CD14-positive monocyte (primary cell): ENCODE measurements at regions not wholly inside any gene's neighbourhood (a gene's known extent, or its start where the extent isn't known, plus 50 kb on each side); places are given as distances from the start of the nearest gene placed in this dataset.

Experiments used
- DNase-seq, 3 donors: peaks; one replicate each; pipeline ENCODE4 v3.0.0-alpha.2; 2011 to 2022
- H2AFZ ChIP-seq: 2 replicates; pipeline ENCODE4 v1.6.0; 2012; ENCODE audit warnings: mild to moderate bottlenecking, low read depth, low read length, inconsistent platforms; ENCODE audit not compliant: insufficient read depth, poor library complexity, severe bottlenecking
- H3K27ac ChIP-seq, 2 donors: 1 replicate in 1 of 2; 2 replicates in 1 of 2; pipeline ENCODE4 v1.5.1; 2012 to 2013; ENCODE audit warnings: low read length in 2 of 2, control low read depth in 1 of 2, inconsistent platforms in 1 of 2, low read depth in 1 of 2, mild to moderate bottlenecking in 1 of 2
- H3K27me3 ChIP-seq, 2 donors: one replicate each; pipeline versions ENCODE4 v1.6.0 to v1.6.1; 2011 to 2013; ENCODE audit warnings: low read length in 2 of 2; ENCODE audit not compliant: control insufficient read depth in 2 of 2, insufficient read depth in 2 of 2
- H3K36me3 ChIP-seq, 2 donors: replicated peaks in 1 of 2; 1 replicate in 1 of 2; 2 replicates in 1 of 2; pipeline versions ENCODE4 v1.5.1 to v1.6.1; 2012 to 2013; ENCODE audit warnings: low read length in 2 of 2, control low read depth in 1 of 2, inconsistent platforms in 1 of 2, mild to moderate bottlenecking in 1 of 2; ENCODE audit not compliant: insufficient read depth in 2 of 2, control insufficient read depth in 1 of 2
- H3K4me1 ChIP-seq, 2 donors: 1 replicate in 1 of 2; 2 replicates in 1 of 2; pipeline versions ENCODE4 v1.5.1 to v1.6.1; 2012 to 2013; ENCODE audit warnings: low read length in 2 of 2, control low read depth in 1 of 2, inconsistent platforms in 1 of 2, mild to moderate bottlenecking in 1 of 2, moderate library complexity in 1 of 2; ENCODE audit not compliant: insufficient read depth in 2 of 2, control insufficient read depth in 1 of 2
- H3K4me2 ChIP-seq: replicated peaks from 2 replicates; pipeline ENCODE3; 2012; ENCODE audit warnings: low read length, moderate library complexity, mild to moderate bottlenecking; ENCODE audit not compliant: poor library complexity, severe bottlenecking; ENCODE audit errors: extremely low read depth
- H3K4me3 ChIP-seq, 3 experiments: fragments of 200-600 bp in 1 of 3; sonication (generic) in 1 of 3; replicated peaks in 1 of 3; 1 replicate in 2 of 3; 2 replicates in 1 of 3; pipeline ENCODE4 v1.5.1; 2011 to 2013; ENCODE audit warnings: low read length in 3 of 3, mild to moderate bottlenecking in 3 of 3, control low read depth in 2 of 3, low read depth in 2 of 3, inconsistent platforms in 1 of 3, moderate library complexity in 1 of 3
- H3K79me2 ChIP-seq: 2 replicates; pipeline ENCODE4 v1.6.0; 2012; ENCODE audit warnings: mild to moderate bottlenecking, control low read depth, inconsistent platforms, low read length, moderate library complexity; ENCODE audit not compliant: insufficient read depth
- H3K9ac ChIP-seq: 2 replicates; pipeline ENCODE4 v1.6.0; 2017; ENCODE audit warnings: low read length, mild to moderate bottlenecking; ENCODE audit not compliant: insufficient read depth, poor library complexity, severe bottlenecking
- H3K9me3 ChIP-seq, 2 donors: replicated peaks in 1 of 2; 1 replicate in 1 of 2; 2 replicates in 1 of 2; pipeline versions ENCODE4 v1.5.1 to v1.6.1; 2012 to 2013; ENCODE audit warnings: low read length in 2 of 2, control low read depth in 1 of 2; ENCODE audit not compliant: control insufficient read depth in 1 of 2, insufficient read depth in 1 of 2
- H4K20me1 ChIP-seq: 2 replicates; pipeline ENCODE4 v1.6.0; 2012; ENCODE audit warnings: mild to moderate bottlenecking, low read length, control low read depth, moderate library complexity; ENCODE audit not compliant: insufficient read depth
- H3K27ac Mint-ChIP-seq, 7 donors: one replicate each; pipeline ENCODE4 v1.8.0; 2020; ENCODE audit warnings: mild to moderate bottlenecking in 7 of 7, mixed read lengths in 7 of 7, moderate library complexity in 6 of 7, inconsistent platforms in 2 of 7
- H3K27me3 Mint-ChIP-seq, 3 donors: one replicate each; pipeline ENCODE4 v1.8.0; 2021 to 2022; ENCODE audit warnings: low read depth in 3 of 3, mild to moderate bottlenecking in 3 of 3, mixed read lengths in 3 of 3, moderate library complexity in 3 of 3, inconsistent platforms in 1 of 3
- H3K36me3 Mint-ChIP-seq, 2 donors: one replicate each; pipeline ENCODE4 v1.8.0; 2020; ENCODE audit warnings: mixed read lengths in 2 of 2, inconsistent platforms in 1 of 2, mild to moderate bottlenecking in 1 of 2
- H3K4me1 Mint-ChIP-seq: one replicate; pipeline ENCODE4 v1.8.0; 2020; ENCODE audit warnings: mild to moderate bottlenecking, mixed read lengths
- H3K4me3 Mint-ChIP-seq, 2 donors: one replicate each; pipeline ENCODE4 v1.8.0; 2020; ENCODE audit warnings: mild to moderate bottlenecking in 2 of 2, mixed read lengths in 2 of 2, moderate library complexity in 1 of 2
- H3K9me3 Mint-ChIP-seq, 7 donors: one replicate each; pipeline ENCODE4 v1.8.0; 2020 to 2022; ENCODE audit warnings: mixed read lengths in 7 of 7, mild to moderate bottlenecking in 6 of 7, moderate library complexity in 6 of 7, inconsistent platforms in 2 of 7
- WGBS: methylation state at CpG from one replicate; pipeline ENCODE4 v1.1.5; 2013; ENCODE audit warnings: missing lambda C conversion rate; ENCODE audit not compliant: insufficient coverage; 5-methylcytosine and 5-hydroxymethylcytosine counted together
- intact Hi-C, 2 donors: fragments of 100-400 bp; cut with micrococcal nuclease; formaldehyde crosslinking; loops; one replicate each; pipeline versions ENCODE4 v1.15.0 to v1.15.1; 2023
- TF ChIP-seq, protein P1 (sequence below): fragments of 200-600 bp; IDR thresholded peaks from one replicate; pipeline ENCODE4 v1.8.0; 2022; ENCODE audit warnings: antibody characterized with exemption, mild to moderate bottlenecking

DNA sequence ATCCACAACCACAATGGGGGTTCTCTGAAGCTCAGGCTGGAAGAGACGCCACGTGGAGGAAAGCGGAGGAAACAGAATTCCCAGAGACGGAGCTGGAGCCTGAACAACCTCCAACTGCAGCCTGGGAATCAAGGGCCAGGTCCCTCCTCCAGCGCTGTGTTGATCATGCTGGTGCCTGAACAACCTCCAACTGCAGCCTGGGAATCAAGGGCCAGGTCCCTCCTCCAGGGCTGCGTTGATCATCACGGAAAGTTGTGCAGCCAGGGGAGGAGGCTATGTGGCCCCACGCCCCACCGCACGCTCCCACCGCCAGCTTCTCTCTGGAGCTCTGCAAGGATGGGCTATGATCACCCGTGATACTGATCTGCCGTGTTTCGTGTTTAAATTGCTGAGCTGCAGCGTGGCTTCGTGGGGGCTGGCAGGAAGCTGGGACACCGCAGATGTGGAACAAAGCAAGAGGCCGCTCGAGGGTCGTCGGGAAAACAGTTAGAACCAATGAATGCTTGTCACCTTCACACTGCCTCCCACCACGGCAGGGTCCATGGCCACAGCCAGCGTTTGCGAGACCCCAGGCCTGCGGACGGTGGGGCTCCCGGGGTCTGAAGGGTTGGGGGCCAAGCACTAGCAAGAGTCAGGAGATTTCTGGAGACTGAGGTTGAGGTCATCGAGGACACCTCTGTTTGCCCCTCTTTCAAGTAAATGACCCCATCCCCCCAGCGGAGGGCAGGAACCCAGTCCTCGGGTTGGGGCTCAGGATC is 51.8 kb upstream of the FBRSL1 start:
- Histone ChIP-seq H3K4me3 (no peak overlapping the region), H3K9me3 (peaks cover 12 to 19% of the 10 kb centered on the region in 2 donors), H3K4me2 (peak overlapping the region; percentile 8), H3K79me2 (no peaks in the 10 kb centered on the region), H4K20me1 (no peaks in the 10 kb centered on the region), H3K27me3 (no peaks in the 10 kb centered on the region), H3K36me3 (no peaks in the 10 kb centered on the region), H3K4me1 (peaks cover 38 to 45% of the 10 kb centered on the region in 2 donors), H3K9ac (no peak overlapping the region), H3K27ac (no peak overlapping the region), H2AFZ (no peak overlapping the region)
- Mint-ChIP-seq H3K27ac (peak overlapping the region in 1 of 7 donors; percentile 76), H3K9me3 (peaks cover 5 to 24% (median 14%) of the 10 kb centered on the region in 7 donors), H3K4me1 (peaks cover 34% of the 10 kb centered on the region), H3K27me3 (peaks cover 12 to 30% (median 30%) of the 10 kb centered on the region in 3 donors), H3K4me3 (peak overlapping the region in 1 of 2 donors; percentile 7), H3K36me3 (no peaks in the 10 kb centered on the region)
- intact Hi-C loops, result no loop called here
- WGBS, result 32% methylated on average over 22 of the region's 30 CpGs
- DNase-seq, result no peak
- TF ChIP-seq, protein P1, sequence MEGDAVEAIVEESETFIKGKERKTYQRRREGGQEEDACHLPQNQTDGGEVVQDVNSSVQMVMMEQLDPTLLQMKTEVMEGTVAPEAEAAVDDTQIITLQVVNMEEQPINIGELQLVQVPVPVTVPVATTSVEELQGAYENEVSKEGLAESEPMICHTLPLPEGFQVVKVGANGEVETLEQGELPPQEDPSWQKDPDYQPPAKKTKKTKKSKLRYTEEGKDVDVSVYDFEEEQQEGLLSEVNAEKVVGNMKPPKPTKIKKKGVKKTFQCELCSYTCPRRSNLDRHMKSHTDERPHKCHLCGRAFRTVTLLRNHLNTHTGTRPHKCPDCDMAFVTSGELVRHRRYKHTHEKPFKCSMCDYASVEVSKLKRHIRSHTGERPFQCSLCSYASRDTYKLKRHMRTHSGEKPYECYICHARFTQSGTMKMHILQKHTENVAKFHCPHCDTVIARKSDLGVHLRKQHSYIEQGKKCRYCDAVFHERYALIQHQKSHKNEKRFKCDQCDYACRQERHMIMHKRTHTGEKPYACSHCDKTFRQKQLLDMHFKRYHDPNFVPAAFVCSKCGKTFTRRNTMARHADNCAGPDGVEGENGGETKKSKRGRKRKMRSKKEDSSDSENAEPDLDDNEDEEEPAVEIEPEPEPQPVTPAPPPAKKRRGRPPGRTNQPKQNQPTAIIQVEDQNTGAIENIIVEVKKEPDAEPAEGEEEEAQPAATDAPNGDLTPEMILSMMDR, result no peak

DNA sequence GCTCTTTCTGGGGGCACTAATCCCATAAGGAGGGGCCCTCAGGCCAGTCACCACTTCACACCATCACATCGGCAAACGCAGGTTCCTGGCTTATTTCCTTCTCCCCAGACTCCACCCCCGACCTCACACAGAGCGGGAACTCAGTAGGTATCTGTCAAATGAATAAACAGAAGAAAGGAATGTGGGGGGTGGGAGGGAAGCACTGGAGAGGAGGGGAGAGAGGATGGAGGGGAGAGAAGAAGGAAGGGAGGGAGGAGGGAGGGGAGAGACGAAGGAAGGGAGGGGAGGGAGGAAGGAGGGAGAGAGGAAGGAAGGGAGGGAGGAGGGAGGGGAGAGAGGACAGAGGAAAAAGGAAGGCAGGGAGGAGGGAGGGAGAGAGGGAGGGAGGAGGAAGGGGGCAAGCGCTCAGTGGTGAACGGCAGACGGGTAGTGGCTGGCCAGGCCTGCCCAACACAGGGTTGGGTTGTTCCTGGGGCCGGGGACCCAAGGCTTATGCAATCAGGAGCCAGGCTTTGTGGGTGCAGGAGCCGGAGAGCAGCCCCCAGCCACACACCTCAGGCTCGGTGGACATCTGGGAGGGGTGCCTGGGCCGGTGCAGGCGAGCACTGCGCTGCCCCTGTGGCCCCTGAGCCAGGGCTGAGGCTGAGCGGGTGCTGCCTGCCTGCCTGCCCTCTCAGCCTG is 52.6 kb upstream of the FBRSL1 start:
- Mint-ChIP-seq H3K4me3 (no peak overlapping the region), H3K36me3 (no peaks in the 10 kb centered on the region), H3K4me1 (peaks cover 34% of the 10 kb centered on the region), H3K27me3 (peaks cover 12 to 30% (median 30%) of the 10 kb centered on the region in 3 donors), H3K27ac (no peak overlapping the region), H3K9me3 (peaks cover 5 to 24% (median 14%) of the 10 kb centered on the region in 7 donors)
- Histone ChIP-seq H3K4me3 (no peak overlapping the region), H3K9me3 (peaks cover 12 to 19% of the 10 kb centered on the region in 2 donors), H3K27me3 (no peaks in the 10 kb centered on the region), H3K4me2 (peak overlapping the region; percentile 8), H3K9ac (no peak overlapping the region), H3K79me2 (no peaks in the 10 kb centered on the region), H3K27ac (no peak overlapping the region), H3K36me3 (no peaks in the 10 kb centered on the region), H3K4me1 (peaks cover 38 to 45% of the 10 kb centered on the region in 2 donors), H2AFZ (no peak overlapping the region), H4K20me1 (no peaks in the 10 kb centered on the region)
- TF ChIP-seq, protein P1, result no peak
- DNase-seq, result no peak
- 3% methylated on average over 11 of the region's 15 CpGs for WGBS
- intact Hi-C loops, result no loop called here
